GM04503 (cell line): ENCODE measurements at regions not wholly inside any gene's neighbourhood (a gene's known extent, or its start where the extent isn't known, plus 50 kb on each side); places are given as distances from the start of the nearest gene placed in this dataset.

Experiments used
- DNase-seq: peaks from one replicate; pipeline ENCODE4 v3.0.0-alpha.2; 2012; ENCODE audit warnings: low read depth

DNA sequence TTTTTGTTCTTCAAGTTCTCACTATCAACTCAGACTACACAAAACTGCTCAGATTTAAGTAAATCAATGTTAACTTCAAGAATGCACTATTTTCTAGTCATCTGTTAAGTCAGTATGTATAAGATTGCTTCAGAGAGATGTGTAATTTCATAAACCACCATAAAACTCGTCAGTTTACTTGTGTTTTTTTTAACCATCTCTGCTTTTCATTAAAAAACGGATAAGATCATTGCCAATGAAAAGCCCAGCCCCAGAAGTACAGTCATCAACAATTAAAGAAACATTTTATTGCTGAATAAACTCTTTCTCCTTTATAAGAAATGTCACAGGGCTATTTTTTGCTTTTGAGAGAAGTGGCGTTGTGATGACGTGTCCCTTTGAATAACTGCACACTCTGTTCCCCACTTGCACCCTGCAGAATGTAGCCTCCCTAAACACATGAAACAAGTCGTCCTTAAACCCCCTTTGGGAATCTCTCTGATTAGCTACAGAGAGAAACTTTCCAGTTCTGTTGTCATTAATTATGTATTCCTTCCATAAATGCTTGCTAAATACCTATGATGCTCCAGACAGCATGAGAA lies 202.7 kb upstream of the FOXD3 start:
- no peak for DNase-seq

GRCh38 chr1:63122079-63122478 lies 200.3 kb upstream of the FOXD3 start:
- no peak for DNase-seq

DNA sequence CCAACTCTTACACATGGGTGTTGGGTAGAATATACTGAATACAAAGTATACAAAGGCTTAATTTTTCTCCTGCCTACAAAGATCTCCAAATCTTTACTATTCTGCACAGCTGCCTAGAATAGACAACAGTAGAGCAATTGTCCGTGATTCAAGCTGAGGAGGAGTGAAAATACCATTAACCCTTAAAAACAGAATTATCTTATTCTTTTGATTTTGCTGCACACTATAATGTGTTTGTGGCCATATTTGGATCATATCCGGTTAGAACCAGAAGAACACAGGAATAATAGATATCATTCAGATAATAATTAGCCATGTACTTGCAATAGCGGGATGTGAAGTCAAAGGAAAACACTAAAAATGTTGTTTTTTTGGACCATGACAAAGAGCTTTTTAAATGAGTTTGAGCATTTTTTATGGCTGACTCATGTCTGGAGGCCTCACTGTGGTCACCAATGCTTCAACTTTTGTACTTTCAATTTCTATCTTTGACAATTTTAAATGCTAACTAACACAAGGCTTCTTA lies 197.6 kb upstream of the FOXD3 start:
- peak; percentile 58 for DNase-seq

- DNase-seq, result no peak
Observed at GRCh38 chr1:63126104-63126503, 196.3 kb upstream of the FOXD3 start.

GRCh38 chr1:63127376-63127775 lies 195.0 kb upstream of the FOXD3 start:
- DNase-seq, result no peak

DNA sequence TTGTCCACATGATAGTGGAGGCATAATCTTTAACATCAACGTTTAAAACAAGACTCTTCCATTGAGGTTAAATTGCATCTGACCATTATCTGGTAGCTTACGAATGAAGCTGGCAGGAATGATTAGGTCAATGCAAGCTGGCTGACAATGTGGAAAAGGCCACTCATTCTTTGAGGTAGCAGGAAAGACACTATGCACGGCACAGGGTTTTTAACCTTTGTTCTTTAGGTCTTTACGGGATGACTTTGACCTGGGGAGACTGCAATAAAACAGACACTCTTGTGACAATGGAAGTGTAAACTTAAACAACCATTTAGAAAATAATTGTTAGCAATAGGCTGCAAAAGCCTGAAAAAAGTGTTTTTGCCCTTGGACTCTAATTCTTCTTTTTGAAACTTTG lies 193.8 kb upstream of the FOXD3 start:
- DNase-seq, result no peak

- DNase-seq, result no peak
Observed at GRCh38 chr1:63129184-63129583, 193.2 kb upstream of the FOXD3 start.

DNA sequence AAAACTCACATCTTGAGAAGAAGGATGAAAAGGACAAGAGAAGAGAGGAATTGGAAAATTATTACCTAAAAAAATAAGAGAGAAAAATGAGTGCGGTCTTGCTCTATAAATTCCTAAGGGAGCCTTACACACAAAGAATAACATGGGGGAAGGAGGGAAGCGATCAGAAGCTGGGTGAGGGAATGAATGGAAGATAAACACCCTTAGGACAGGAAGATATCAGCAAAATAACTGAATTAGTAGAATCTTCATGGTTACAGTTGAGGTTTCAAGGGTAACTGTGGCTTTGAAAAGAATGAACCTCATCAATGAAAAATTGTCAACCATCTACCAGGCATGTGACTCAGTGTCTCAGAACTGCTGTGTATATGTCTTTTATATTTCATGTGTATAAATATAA lies 192.5 kb upstream of the FOXD3 start:
- no peak for DNase-seq

DNA sequence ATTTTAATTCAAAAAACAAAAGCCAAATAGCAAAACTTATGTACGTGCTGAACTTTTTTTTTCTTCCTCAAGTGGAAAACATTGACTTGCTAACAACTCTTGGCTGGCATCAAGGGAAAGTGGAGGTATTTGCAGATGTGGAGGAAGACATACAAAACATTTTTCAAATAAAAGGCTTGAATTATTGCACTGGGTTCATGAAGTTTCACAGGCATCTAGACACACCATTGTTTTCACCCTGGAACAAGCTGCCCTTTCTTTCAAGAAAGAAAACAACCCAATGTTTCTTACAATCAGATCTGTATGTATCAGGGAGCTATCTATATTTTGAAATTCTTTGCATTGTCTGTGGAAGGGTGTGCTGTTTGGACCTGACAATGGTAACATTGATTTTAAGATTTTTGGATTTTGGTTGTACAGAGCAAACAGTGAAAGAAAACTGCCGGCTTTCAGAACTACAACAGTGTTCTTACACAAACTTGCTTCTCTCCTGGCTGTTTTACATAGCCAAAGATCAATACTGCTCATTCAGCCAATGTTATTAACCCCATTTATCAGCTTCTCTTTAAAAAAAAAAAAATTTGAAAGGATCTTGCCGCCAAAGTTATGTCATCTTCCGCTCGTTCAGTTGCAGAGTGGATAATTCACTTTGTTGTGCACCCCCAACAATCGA lies 187.7 kb upstream of the FOXD3 start:
- no peak for DNase-seq

- no peak for DNase-seq
Observed at GRCh38 chr1:63135174-63135512, 187.2 kb upstream of the FOXD3 start.

DNA sequence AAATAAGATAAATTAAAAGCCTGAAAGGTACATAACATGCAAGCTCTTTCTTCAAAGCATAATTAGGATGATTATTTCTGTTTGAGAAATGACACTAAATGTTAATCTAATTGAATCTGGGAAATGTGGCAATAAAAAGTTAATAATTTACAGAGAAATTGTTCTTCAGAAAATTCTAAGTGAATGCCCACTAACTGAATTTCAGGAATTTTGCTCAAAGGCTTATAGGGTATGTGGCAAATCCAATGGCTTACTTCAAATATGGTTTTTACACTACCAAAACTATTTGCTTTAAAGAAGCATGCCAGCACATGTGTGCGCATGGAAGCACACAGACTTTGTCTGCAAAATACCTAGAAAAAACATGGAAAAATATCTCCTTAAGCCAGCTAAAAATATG lies 186.6 kb upstream of the FOXD3 start:
- no peak for DNase-seq

DNA sequence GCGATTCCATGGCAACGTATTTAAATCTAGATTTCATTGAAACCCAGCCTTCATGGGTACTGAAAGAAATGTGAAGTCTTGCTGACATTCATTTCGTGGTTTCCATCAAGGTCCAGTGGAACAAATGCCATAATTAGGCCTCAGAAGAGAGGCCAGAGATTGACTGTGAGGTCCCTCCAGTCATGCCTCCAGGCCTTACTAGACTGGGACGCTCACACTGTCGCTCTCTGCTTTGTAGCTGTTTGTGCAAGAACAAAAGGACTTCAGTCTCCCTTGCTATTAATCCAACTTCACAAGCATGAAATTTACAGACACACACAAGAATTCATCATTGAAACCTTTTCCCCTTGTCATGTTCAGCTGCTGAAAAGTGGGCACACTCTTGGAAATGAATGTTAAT lies 180.4 kb upstream of the FOXD3 start:
- no peak for DNase-seq

GRCh38 chr1:63143482-63143881 lies 178.9 kb upstream of the FOXD3 start:
- no peak for DNase-seq

DNA sequence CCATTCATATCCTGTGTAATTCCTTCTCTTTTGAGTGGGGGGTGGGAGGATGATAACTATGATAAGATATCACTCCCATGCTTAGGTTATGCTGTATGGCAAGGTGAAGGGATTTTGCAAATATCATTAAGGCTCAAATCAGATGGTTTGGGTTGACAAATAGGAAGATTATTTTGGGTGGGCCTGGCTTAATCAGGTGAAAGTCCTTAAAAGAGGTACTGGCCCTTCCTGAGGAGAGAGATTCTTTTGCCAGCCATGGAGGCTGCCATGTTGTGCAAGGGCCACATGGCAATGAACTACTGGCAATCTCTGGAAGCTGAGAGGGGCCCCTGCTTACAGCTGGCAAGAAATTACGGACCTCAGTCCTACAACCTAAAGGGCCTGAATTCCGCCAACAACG lies 174.6 kb upstream of the FOXD3 start:
- DNase-seq, result no peak

DNA sequence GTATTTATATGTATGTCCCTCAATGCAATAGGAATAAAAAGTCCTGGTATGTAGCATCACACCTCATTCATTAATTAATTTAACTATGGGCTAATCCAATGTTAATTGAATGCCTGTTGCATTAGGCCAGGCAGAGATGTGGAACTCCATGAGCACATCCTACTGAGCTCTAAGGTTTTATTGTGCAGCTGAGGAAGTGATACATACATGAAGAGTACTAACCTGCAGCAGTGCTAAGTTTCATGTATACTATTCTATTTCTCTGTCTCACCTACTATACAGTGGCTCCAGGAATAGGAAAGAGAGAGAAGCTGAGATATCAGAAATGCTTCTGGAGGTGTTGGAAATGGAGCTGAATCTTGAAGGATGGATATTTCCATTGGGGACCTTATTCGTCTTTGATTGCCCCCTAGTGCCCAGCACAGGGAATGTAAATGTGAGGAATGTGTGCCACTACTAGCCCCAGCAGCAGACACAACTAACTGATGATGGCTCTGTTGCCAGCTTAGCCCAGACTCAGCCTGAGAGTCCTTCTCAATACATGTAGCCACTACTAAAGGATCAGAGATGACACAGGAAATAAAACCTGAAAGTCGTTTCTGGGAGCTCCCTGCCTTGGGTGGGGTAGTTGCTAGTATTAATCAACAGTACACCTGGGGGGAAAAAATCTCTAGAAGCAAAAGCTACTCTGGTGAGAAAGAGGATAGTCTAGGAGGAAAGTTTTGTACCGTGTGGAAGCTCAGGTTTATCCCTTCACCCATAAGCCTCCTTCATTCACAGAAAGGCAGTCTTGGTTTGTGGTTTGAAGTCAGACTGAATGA lies 173.3 kb upstream of the FOXD3 start:
- DNase-seq, result no peak

DNA sequence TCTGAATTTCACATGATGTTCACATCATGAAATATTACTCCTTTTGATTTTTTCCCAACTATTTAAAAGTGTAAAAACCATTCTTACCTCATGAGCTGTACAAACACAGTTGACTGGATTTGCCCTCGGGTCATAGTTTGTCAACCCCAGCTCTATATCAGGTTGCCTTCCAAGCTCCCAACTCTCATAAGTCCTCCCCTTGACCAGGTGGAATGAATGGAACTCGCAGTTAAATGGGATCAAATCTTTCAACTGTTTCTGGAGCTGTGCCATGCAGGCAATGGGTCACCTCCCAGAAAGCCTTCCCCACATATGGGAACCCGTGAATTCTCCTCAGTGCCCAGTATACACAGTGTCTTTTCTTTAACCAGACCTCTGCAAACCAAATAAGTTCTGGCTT lies 169.8 kb upstream of the FOXD3 start:
- no peak for DNase-seq

DNA sequence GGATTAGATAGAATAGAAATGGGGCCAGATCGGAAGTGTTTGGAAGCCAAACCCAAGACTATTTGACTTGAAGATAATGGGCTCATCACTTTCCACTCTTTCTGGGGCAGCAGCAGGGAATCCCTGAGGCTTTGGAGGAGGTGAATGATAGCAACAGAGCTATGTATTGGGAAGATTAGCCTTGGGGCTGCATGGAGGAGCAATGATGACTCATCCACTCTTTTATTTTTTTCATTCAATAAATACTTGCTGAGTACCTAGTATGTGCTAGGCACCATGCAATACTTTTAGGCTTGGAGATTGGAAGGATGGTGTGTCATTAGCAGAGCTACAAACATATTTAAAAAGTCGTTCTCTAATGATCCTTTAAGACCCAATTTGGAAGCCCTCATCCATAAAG lies 166.9 kb upstream of the FOXD3 start:
- no peak for DNase-seq

DNA sequence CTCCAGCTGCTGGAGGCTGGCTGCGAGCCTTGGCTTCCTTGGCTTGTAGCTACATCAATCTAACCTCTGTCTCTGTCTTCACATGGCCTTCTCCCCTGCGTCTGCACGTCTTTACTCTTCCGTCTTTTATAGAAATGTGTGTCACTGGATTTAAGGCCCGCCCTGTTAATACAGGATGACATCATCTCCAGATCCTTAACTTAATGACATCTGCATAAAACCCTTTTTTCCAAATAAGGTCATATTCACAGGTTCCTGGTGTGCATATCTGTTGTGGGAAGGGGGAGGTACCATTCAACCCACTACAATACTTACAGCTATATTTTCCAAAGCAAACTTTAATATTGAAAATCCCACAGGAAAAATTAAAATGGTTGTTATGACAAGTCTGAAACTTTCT lies 165.3 kb upstream of the FOXD3 start:
- no peak for DNase-seq

DNA sequence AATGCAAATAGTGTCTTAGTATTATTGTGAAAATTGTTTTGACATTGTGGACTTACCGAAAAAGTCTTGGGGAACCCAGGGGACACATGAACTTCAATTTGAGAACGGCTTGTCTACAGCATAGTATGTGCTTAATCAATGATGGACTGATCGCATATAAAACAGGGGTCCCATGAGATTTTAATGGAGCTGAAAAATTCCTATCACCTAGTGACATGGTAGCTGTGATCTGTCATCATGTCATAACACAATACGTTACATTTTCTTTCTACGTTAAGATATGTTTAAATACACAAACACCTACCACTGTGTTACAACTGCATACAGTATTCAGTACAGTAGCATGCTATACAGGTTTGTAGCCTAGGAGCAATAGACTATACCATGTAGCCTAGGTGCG lies 153.3 kb upstream of the FOXD3 start:
- DNase-seq, result no peak

DNA sequence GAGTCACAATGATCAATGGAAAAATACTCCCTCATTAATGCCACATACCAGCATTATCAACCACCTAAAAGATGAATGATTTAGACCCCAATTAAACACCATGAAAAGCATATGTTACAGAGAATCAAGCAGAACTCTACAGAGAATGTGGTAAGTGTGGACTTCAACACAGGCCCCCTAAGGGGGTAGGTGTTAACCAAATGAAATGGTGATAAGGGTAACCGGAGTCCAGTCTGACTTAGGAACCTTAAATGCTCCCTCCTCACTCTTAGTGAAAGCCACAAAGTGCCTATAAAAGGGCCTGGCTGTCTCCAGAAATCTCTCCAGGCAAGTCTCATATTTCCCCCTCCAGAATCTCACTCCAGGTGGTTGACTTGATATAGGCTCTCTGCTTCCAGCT lies 149.2 kb upstream of the FOXD3 start:
- no peak for DNase-seq

- no peak for DNase-seq
Observed at GRCh38 chr1:63189677-63190076, 132.7 kb upstream of the FOXD3 start.

- no peak for DNase-seq
Observed at GRCh38 chr1:63190171-63190570, 132.2 kb upstream of the FOXD3 start.

DNA sequence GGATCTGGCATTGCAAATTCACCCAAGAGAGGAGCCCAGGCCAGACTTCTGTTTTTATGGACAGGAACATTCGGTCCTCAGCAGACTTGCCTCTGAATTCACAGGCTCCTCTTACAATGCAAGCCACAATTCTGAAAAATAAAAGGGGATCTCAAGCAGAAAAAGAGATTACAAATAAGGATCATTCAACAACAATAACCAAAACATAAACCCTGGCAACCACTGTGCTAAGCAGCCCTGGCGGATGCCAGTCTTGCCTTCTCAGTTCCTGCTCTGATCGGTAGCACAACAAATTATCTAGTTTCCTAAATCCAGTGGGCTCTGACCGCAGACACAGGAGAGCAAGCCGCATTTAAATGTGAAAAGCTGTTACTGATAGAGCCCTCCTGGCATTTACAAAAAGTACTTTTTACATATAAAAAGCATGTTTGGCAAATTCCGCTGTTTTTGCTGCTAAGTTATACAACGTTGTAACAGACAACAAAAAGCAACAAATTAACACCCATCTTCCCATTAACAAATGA lies 123.4 kb upstream of the FOXD3 start:
- no peak for DNase-seq
